ENCODE measurements at regions not wholly inside any gene's neighbourhood (a gene's known extent, or its start where the extent isn't known, plus 50 kb on each side); places are given as distances from the start of the nearest gene placed in this dataset.

- Mint-ChIP-seq H3K27ac (no peak overlapping the region), H3K9me3 (no peaks in the 10 kb centered on the region), H3K36me3 (no peaks in the 10 kb centered on the region), H3K4me1 (peaks cover 3% of the 10 kb centered on the region; the same call in 1 of the 2 replicates), H3K27me3 (ENCODE audit: low read depth) (no peaks in the 10 kb centered on the region), H3K4me3 (no peak overlapping the region)
- ChIA-PET POLR2A (no interaction called here), CTCF (no interaction called here)
- TF ChIP-seq RELA (CRISPR knock-in tag; IDR thresholded peaks at IDR 0.05; ENCODE audit: borderline replicate concordance) (no peak), E2F1 (CRISPR knock-in tag; IDR thresholded peaks at IDR 0.05) (no peak), MAX (CRISPR knock-in tag; IDR thresholded peaks at IDR 0.05) (no peak), ZNF416 (CRISPR knock-in tag; IDR thresholded peaks at IDR 0.05) (no peak), NFE2L1 (CRISPR knock-in tag; IDR thresholded peaks at IDR 0.05) (no peak), OVOL2 (CRISPR knock-in tag; IDR thresholded peaks at IDR 0.05; ENCODE audit: borderline replicate concordance) (no peak), KAT7 (CRISPR knock-in tag; IDR thresholded peaks at IDR 0.05; ENCODE audit: borderline replicate concordance) (no peak), SOX15 (CRISPR knock-in tag; IDR thresholded peaks at IDR 0.05) (no peak), MYBL2 (CRISPR knock-in tag; IDR thresholded peaks at IDR 0.05) (no peak), ELF4 (CRISPR knock-in tag; IDR thresholded peaks at IDR 0.05; ENCODE audit: low read depth) (no peak), IRF2 (CRISPR knock-in tag; IDR thresholded peaks at IDR 0.05; ENCODE audit: borderline replicate concordance, low read depth) (no peak), E2F5 (CRISPR knock-in tag; IDR thresholded peaks at IDR 0.05) (no peak), HMGA2 (CRISPR knock-in tag; IDR thresholded peaks at IDR 0.05) (no peak), E2F4 (CRISPR knock-in tag; IDR thresholded peaks at IDR 0.05; ENCODE audit: borderline replicate concordance, low read depth) (no peak), CBFB (CRISPR knock-in tag; IDR thresholded peaks at IDR 0.05; ENCODE audit: low read depth) (no peak)
- ATAC-seq, result no peak
- no peak for DNase-seq (ENCODE audit: low spot score)
Measured at GRCh38 chr6:104589940-104590339, 269.8 kb downstream of the HACE1 start.

- no peak for ATAC-seq
- no peak overlapping the region for H3K27ac Mint-ChIP-seq
- no peak overlapping the region for H3K4me3 Mint-ChIP-seq
- CTCF ChIA-PET, result interaction anchor here (0.9 kb wide), 1 partner anchor 38 kb away, joined by 3 read pairs; no protein-coding TSS in a partner anchor
- POLR2A ChIA-PET, result no interaction called here
- H3K9me3 Mint-ChIP-seq, result peaks cover 9% of the 10 kb centered on the region
- no peaks in the 10 kb centered on the region for H3K27me3 Mint-ChIP-seq (ENCODE audit: low read depth)
- H3K36me3 Mint-ChIP-seq, result no peaks in the 10 kb centered on the region
- H3K4me1 Mint-ChIP-seq, result no peaks in the 10 kb centered on the region
- DNase-seq (ENCODE audit: low spot score), result no peak
- TF ChIP-seq PRDM15 (CRISPR knock-in tag; IDR thresholded peaks at IDR 0.05) (no peak), CTCF (IDR thresholded peaks at IDR 0.05) (no peak), CDX4 (CRISPR knock-in tag; IDR thresholded peaks at IDR 0.05; ENCODE audit: borderline replicate concordance) (no peak), ZNF232 (CRISPR knock-in tag; IDR thresholded peaks at IDR 0.05) (no peak), ZNF425 (CRISPR knock-in tag; conservative IDR thresholded peaks at IDR 0.05) (no peak), GABPB1 (CRISPR knock-in tag; IDR thresholded peaks at IDR 0.05) (no peak)
Measured at GRCh38 chr6:104585646-104586045, 274.1 kb downstream of the HACE1 start.

Measured in WTC11 (cell line).